PC-3 (cell line): ENCODE measurements at regions not wholly inside any gene's neighbourhood (a gene's known extent, or its start where the extent isn't known, plus 50 kb on each side); places are given as distances from the start of the nearest gene placed in this dataset.

Experiments
- ATAC-seq: fragments of 200-7000 bp; cut with Tn5 transposase; 2 replicates; pipeline ENCODE4 v1.9.1; 2020; ENCODE audit warnings: mild to moderate bottlenecking, moderate library complexity
- BruUV-seq: library from RNA; stranded (reverse); fragments of 400-500 nt; replicated peaks from 2 replicates; lab custom pipeline; 2021; lab: Mats Ljungman, UMichigan
- CTCF ChIA-PET: fragments of 300-600 bp; sonication (Branson Sonifier 250); formaldehyde crosslinking; loops from one replicate; lab custom pipeline; 2022; ENCODE audit warnings: antibody characterized with exemption; lab: Charles Lee
- POLR2A ChIA-PET: fragments of 300-600 bp; sonication (Branson Sonifier 250); formaldehyde crosslinking; loops from one replicate; lab custom pipeline; 2022; ENCODE audit warnings: antibody characterized with exemption; ENCODE audit not compliant: unreplicated experiment; lab: Charles Lee
- DNase-seq: peaks from one replicate; pipeline ENCODE4 v3.0.0-alpha.2; 2015
- H2AFZ ChIP-seq: fragments of 300-600 bp; sonication (generic); 2 replicates; pipeline ENCODE4 v1.6.0; 2016; ENCODE audit warnings: antibody characterized with exemption, low read length
- H3F3A ChIP-seq: fragments of 300-600 bp; sonication (generic); one replicate; pipeline ENCODE4 v1.6.0; 2017; ENCODE audit warnings: antibody characterized with exemption, low read length, control low read depth, mild to moderate bottlenecking; ENCODE audit not compliant: unreplicated experiment
- H3K27ac ChIP-seq: fragments of 300-600 bp; sonication (generic); 2 replicates; pipeline ENCODE4 v1.5.1; 2016; ENCODE audit warnings: mild to moderate bottlenecking, low read length
- H3K27me3 ChIP-seq: fragments of 300-600 bp; sonication (generic); 2 replicates; pipeline ENCODE4 v1.6.1; 2016; ENCODE audit warnings: low read length, mixed read lengths
- H3K36me3 ChIP-seq: fragments of 300-600 bp; sonication (generic); 2 replicates; pipeline ENCODE4 v1.6.1; 2016; ENCODE audit warnings: low read depth, mixed run types, low read length, mixed read lengths
- H3K4me1 ChIP-seq: fragments of 300-600 bp; sonication (generic); 2 replicates; pipeline ENCODE4 v1.5.1; 2016; ENCODE audit warnings: low read length; ENCODE audit not compliant: insufficient read depth
- H3K4me2 ChIP-seq: fragments of 300-600 bp; sonication (generic); 2 replicates; pipeline ENCODE4 v1.6.0; 2016; ENCODE audit warnings: low read length
- H3K4me3 ChIP-seq: fragments of 300-600 bp; sonication (generic); 2 replicates; pipeline ENCODE4 v1.5.1; 2016; ENCODE audit warnings: mild to moderate bottlenecking, low read length, mixed read lengths
- H3K79me2 ChIP-seq: fragments of 300-600 bp; sonication (generic); 2 replicates; pipeline ENCODE4 v1.6.1; 2017; ENCODE audit warnings: low read length, mixed read lengths
- H3K9ac ChIP-seq: fragments of 300-600 bp; sonication (generic); 2 replicates; pipeline ENCODE4 v1.6.0; 2016; ENCODE audit warnings: mild to moderate bottlenecking, low read length
- H3K9me2 ChIP-seq: fragments of 300-600 bp; sonication (generic); replicated peaks from 2 replicates; pipeline ENCODE4 v1.6.1; 2016; ENCODE audit warnings: mixed run types, low read length, mixed read lengths
- H3K9me3 ChIP-seq: fragments of 300-600 bp; sonication (generic); 2 replicates; pipeline ENCODE4 v1.6.1; 2016; ENCODE audit warnings: low read length, mixed read lengths
- H4K20me1 ChIP-seq: fragments of 300-600 bp; sonication (generic); 2 replicates; pipeline ENCODE4 v1.6.1; 2016; ENCODE audit warnings: low read length, mixed read lengths
- EZH2 ChIP-seq: fragments of 300-600 bp; sonication (generic); IDR thresholded peaks from one replicate; pipeline ENCODE4 v1.6.1; 2017; ENCODE audit warnings: antibody characterized with exemption, mild to moderate bottlenecking, low read length; ENCODE audit not compliant: unreplicated experiment
- EZH2phosphoT487 ChIP-seq: fragments of 300-600 bp; sonication (generic); IDR thresholded peaks from 2 replicates; pipeline ENCODE4 v1.6.1; 2018; ENCODE audit warnings: mild to moderate bottlenecking, antibody characterized with exemption, low read length, borderline replicate concordance
- intact Hi-C: fragments of 100-400 bp; cut with micrococcal nuclease; formaldehyde crosslinking; loops from 2 replicates; pipeline ENCODE4 v1.9.0; 2023
- TF ChIP-seq, protein P1 (sequence below): fragments of 300-600 bp; sonication (generic); conservative IDR thresholded peaks from 2 replicates; pipeline ENCODE4 v1.5.1; 2017; ENCODE audit warnings: antibody characterized with exemption, low read depth, mild to moderate bottlenecking, low read length

DNA sequence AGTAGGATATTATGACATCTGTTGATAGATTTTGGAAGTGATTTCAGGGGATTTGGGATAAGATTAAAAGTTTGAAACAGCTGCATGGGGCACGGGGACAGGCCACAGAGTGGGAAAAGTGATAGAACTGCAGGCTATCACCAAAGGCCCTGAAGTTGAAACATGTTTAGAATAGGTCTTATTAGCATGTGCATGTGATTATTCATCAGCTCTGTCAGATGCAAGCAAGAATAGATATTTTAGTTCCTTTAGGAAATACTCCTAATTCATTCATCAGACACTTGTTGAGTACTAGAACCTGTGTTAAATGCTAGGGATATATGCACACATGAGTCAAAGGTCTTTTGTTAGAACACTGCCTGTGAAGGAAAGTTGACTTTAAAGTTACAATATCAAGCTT is 261.2 kb upstream of the MAN1A1 start:
- intact Hi-C loops, result no loop called here

DNA sequence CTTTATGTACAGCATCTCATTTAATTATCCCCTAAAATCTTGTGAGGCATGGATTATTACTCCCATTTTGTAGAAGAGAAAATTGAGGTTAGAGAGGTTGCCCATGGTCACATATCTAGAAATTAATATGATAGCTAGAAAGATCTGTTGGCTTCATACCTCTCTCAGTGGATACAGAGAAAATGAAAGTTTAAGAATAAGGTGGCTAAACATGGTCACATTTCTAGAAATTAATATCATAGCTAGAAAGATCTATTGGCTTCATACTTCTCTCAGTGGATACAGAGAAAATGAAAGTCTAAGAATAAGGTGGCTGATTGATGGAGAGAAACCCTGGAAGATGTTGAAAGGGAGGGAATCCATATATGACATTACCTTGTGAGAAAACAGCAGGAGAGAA is 260.7 kb upstream of the MAN1A1 start:
- intact Hi-C loops, result no loop called here
- Histone ChIP-seq H3K27me3 (no peaks in the 10 kb centered on the region), H3F3A (no peaks in the 10 kb centered on the region), H3K4me2 (no peak overlapping the region), H3K27ac (no peak overlapping the region), H3K36me3 (no peaks in the 10 kb centered on the region), H3K9me2 (no peaks in the 10 kb centered on the region), H3K4me3 (no peak overlapping the region), H3K9ac (no peak overlapping the region), H3K79me2 (no peaks in the 10 kb centered on the region), H3K4me1 (no peaks in the 10 kb centered on the region), H2AFZ (no peak overlapping the region), H4K20me1 (no peaks in the 10 kb centered on the region), H3K9me3 (no peaks in the 10 kb centered on the region)
- DNase-seq, result no peak
- TF ChIP-seq, protein P1, sequence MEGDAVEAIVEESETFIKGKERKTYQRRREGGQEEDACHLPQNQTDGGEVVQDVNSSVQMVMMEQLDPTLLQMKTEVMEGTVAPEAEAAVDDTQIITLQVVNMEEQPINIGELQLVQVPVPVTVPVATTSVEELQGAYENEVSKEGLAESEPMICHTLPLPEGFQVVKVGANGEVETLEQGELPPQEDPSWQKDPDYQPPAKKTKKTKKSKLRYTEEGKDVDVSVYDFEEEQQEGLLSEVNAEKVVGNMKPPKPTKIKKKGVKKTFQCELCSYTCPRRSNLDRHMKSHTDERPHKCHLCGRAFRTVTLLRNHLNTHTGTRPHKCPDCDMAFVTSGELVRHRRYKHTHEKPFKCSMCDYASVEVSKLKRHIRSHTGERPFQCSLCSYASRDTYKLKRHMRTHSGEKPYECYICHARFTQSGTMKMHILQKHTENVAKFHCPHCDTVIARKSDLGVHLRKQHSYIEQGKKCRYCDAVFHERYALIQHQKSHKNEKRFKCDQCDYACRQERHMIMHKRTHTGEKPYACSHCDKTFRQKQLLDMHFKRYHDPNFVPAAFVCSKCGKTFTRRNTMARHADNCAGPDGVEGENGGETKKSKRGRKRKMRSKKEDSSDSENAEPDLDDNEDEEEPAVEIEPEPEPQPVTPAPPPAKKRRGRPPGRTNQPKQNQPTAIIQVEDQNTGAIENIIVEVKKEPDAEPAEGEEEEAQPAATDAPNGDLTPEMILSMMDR, result no peak
- TF ChIP-seq EZH2, result no peak
- no peak for TF ChIP-seq EZH2phosphoT487
- ChIA-PET POLR2A (no interaction called here), CTCF (no interaction called here)
- BruUV-seq, result no TSS peak
- ATAC-seq, result no peak

More for the DNA sequence above, 261.2 kb upstream of the MAN1A1 start:
- POLR2A ChIA-PET, result no interaction called here
- H3F3A ChIP-seq, result no peaks in the 10 kb centered on the region
- no peak overlapping the region for H3K4me2 ChIP-seq
- H3K27me3 ChIP-seq, result no peaks in the 10 kb centered on the region
- CTCF ChIA-PET, result no interaction called here
- no peaks in the 10 kb centered on the region for H3K9me3 ChIP-seq
- H3K79me2 ChIP-seq, result no peaks in the 10 kb centered on the region
- DNase-seq (no peak), ATAC-seq (no peak)
- no peaks in the 10 kb centered on the region for H3K9me2 ChIP-seq
- no peaks in the 10 kb centered on the region for H3K36me3 ChIP-seq
- no TSS peak for BruUV-seq
- no peak overlapping the region for H2AFZ ChIP-seq
- H3K4me3 ChIP-seq, result no peak overlapping the region
- TF ChIP-seq EZH2phosphoT487 (no peak), EZH2 (no peak)
- TF ChIP-seq, protein P1, result no peak
- no peaks in the 10 kb centered on the region for H3K4me1 ChIP-seq
- no peaks in the 10 kb centered on the region for H4K20me1 ChIP-seq
- H3K27ac ChIP-seq, result no peak overlapping the region
- no peak overlapping the region for H3K9ac ChIP-seq

DNA sequence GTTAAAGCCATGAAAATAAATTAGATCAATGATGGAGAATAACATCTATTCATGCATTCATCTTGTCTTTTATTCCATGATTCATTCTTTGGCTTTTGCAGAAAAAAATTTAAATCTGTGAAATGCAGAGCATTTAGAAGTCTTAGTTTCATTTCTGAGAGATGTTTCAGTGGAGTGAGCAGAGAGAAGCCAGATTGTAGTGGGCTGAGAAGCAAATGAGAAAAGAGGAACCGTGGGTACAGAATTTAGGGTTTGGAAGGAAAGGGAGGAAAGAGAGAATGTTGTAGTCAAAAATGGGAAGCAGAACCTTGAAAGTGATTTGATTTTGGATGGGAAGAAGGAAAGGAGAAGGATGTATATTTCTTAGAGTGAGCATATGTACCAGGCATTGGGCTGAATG is 260.3 kb upstream of the MAN1A1 start:
- Histone ChIP-seq H3K9ac (no peak overlapping the region), H3F3A (no peaks in the 10 kb centered on the region), H4K20me1 (no peaks in the 10 kb centered on the region), H3K79me2 (no peaks in the 10 kb centered on the region), H3K4me2 (no peak overlapping the region), H3K9me3 (no peaks in the 10 kb centered on the region), H2AFZ (no peak overlapping the region), H3K9me2 (no peaks in the 10 kb centered on the region), H3K27me3 (no peaks in the 10 kb centered on the region), H3K4me3 (no peak overlapping the region), H3K4me1 (no peaks in the 10 kb centered on the region), H3K27ac (no peak overlapping the region), H3K36me3 (no peaks in the 10 kb centered on the region)
- intact Hi-C loops, result no loop called here
- POLR2A ChIA-PET, result no interaction called here
- DNase-seq (no peak), ATAC-seq (no peak)
- CTCF ChIA-PET, result no interaction called here
- TF ChIP-seq, protein P1, result no peak
- no peak for TF ChIP-seq EZH2phosphoT487
- no peak for TF ChIP-seq EZH2
- no TSS peak for BruUV-seq
